HepG2 (cell line): ENCODE measurements at regions not wholly inside any gene's neighbourhood (a gene's known extent, or its start where the extent isn't known, plus 50 kb on each side); places are given as distances from the start of the nearest gene placed in this dataset.
"Not testable (repeated sequence)": the region's sequence is repeated elsewhere in the genome, so short reads cannot be mapped to it uniquely, and the experiment has no call there.

ENCODE experiments used
- ATAC-seq: fragments of 200-7000 bp; cut with Tn5 transposase; 3 replicates; pipeline ENCODE4 v1.9.1; 2020; ENCODE audit warnings: mild to moderate bottlenecking, moderate library complexity
- BruUV-seq: library from RNA; stranded (reverse); fragments of 400-500 nt; replicated peaks from 2 replicates; lab custom pipeline; 2021; lab: Mats Ljungman, UMichigan
- CTCF ChIA-PET: fragments of 300-600 bp; formaldehyde crosslinking; extraction: SDS; loops from one replicate; lab custom pipeline; 2021; ENCODE audit warnings: low total read pairs, inconsistent platforms, low intra/inter-chr PET ratio; lab: Yijun Ruan, JAX
- POLR2A ChIA-PET: fragments of 350-600 bp; sonication (Branson Sonifier 250); formaldehyde crosslinking; loops from one replicate; lab custom pipeline; 2020; ENCODE audit warnings: antibody characterized with exemption, inconsistent platforms; lab: Yijun Ruan, JAX
- DNase-seq: peaks from one replicate; pipeline ENCODE4 v3.0.0-alpha.2; 2015; ENCODE audit warnings: low spot score
- FAIRE-seq: peaks from 3 replicates; lab custom pipeline; 2011; peaks lifted over from hg19 to GRCh38; lab: Jason Lieb, UNC
- H2AFZ ChIP-seq: one replicate; pipeline ENCODE4 v1.6.1; 2011; ENCODE audit warnings: low read length, inconsistent platforms
- H3K27ac ChIP-seq: fragments of 300-600 bp; 3 replicates; pipeline ENCODE4 v1.8.0; 2011; ENCODE audit warnings: mixed run types, mild to moderate bottlenecking, mixed read lengths, low read length, inconsistent platforms; ENCODE audit not compliant: insufficient read depth; ENCODE audit errors: extremely low read length
- H3K27me3 ChIP-seq, 2 experiments: fragments of 200-600 bp in 1 of 2; 2 replicates in 1 of 2; 3 replicates in 1 of 2; pipeline versions ENCODE4 v1.6.0 to v1.8.0; 2011; ENCODE audit warnings: low read length in 2 of 2, mild to moderate bottlenecking in 2 of 2, moderate library complexity in 2 of 2, inconsistent platforms in 1 of 2; ENCODE audit not compliant: insufficient read depth in 2 of 2, control insufficient read depth in 1 of 2
- H3K36me3 ChIP-seq, 2 experiments: fragments of 200-600 bp in 1 of 2; replicated peaks in 1 of 2; 2 replicates in 1 of 2; 3 replicates in 1 of 2; pipeline versions ENCODE4 v1.5.1 to v1.8.0; 2011; ENCODE audit warnings: low read length in 2 of 2, inconsistent platforms in 1 of 2; ENCODE audit not compliant: insufficient read depth in 2 of 2, control insufficient read depth in 1 of 2
- H3K4me1 ChIP-seq: 2 replicates; pipeline ENCODE4 v1.5.1; 2012; ENCODE audit warnings: low read length, inconsistent platforms; ENCODE audit not compliant: insufficient read depth
- H3K4me2 ChIP-seq: 2 replicates; pipeline ENCODE4 v1.6.0; 2011; ENCODE audit warnings: low read depth, low read length, inconsistent platforms
- H3K4me3 ChIP-seq, 3 experiments: fragments of 200-600 bp in 1 of 3; sonication (generic), shearing (Covaris generic) in 1 of 3; replicated peaks in 1 of 3; 2 replicates each; pipeline ENCODE4 v1.5.1; 2011 to 2016; ENCODE audit warnings: low read length in 3 of 3, inconsistent platforms in 2 of 3, low read depth in 2 of 3, mild to moderate bottlenecking in 2 of 3, control low read depth in 1 of 3, mixed read lengths in 1 of 3; ENCODE audit not compliant: insufficient read depth in 1 of 3
- H3K79me2 ChIP-seq: one replicate; pipeline ENCODE4 v1.6.1; 2011; ENCODE audit warnings: low read length, inconsistent platforms; ENCODE audit not compliant: insufficient read depth
- H3K9ac ChIP-seq: 2 replicates; pipeline ENCODE4 v1.6.0; 2011; ENCODE audit warnings: mild to moderate bottlenecking, low read depth, low read length, inconsistent platforms; ENCODE audit not compliant: insufficient read depth
- H3K9me3 ChIP-seq: 2 replicates; pipeline ENCODE4 v1.5.1; 2012; ENCODE audit warnings: mild to moderate bottlenecking, low read length
- H4K20me1 ChIP-seq: 2 replicates; pipeline ENCODE4 v1.6.0; 2011; ENCODE audit warnings: inconsistent platforms, mild to moderate bottlenecking, low read length, moderate library complexity; ENCODE audit not compliant: insufficient read depth
- HIC2 ChIP-seq: sonication (generic); formaldehyde crosslinking; IDR thresholded peaks from 2 replicates; pipeline ENCODE4 v1.9.0; 2022; ENCODE audit warnings: low read depth, missing genetic modification reagents
- KDM5B ChIP-seq: sonication (generic); formaldehyde crosslinking; IDR thresholded peaks from 2 replicates; pipeline ENCODE4 v1.4.0; 2020; ENCODE audit warnings: missing genetic modification reagents, mild to moderate bottlenecking, borderline replicate concordance
- MIER3 ChIP-seq: IDR thresholded peaks from 2 replicates; pipeline ENCODE4 v1.6.1; 2016; ENCODE audit warnings: missing compliant biosample characterization, borderline replicate concordance
- MTA1 ChIP-seq: sonication (generic); formaldehyde crosslinking; IDR thresholded peaks from 2 replicates; pipeline ENCODE4 v1.4.0; 2020; ENCODE audit warnings: missing genetic modification reagents, mild to moderate bottlenecking, borderline replicate concordance
- RARG ChIP-seq: sonication (generic); formaldehyde crosslinking; IDR thresholded peaks from 2 replicates; pipeline ENCODE4 v1.4.0; 2020; ENCODE audit warnings: low read depth, mild to moderate bottlenecking, missing genetic modification reagents
- TBX2 ChIP-seq: sonication (generic); formaldehyde crosslinking; IDR thresholded peaks from 2 replicates; pipeline ENCODE4 v1.5.0; 2020; ENCODE audit warnings: missing genetic modification reagents, mild to moderate bottlenecking, borderline replicate concordance
- ZFP82 ChIP-seq: sonication (generic); formaldehyde crosslinking; IDR thresholded peaks from 2 replicates; pipeline ENCODE4 v1.5.1; 2020; ENCODE audit warnings: mild to moderate bottlenecking, missing genetic modification reagents, borderline replicate concordance
- ZMYM2 ChIP-seq: sonication (generic); formaldehyde crosslinking; IDR thresholded peaks from 2 replicates; pipeline ENCODE4 v1.8.0; 2022; ENCODE audit warnings: mild to moderate bottlenecking, missing genetic modification reagents
- ZNF720 ChIP-seq: sonication (generic); formaldehyde crosslinking; IDR thresholded peaks from 2 replicates; pipeline ENCODE4 v1.4.0; 2020; ENCODE audit warnings: missing genetic modification reagents
- ZNF777 ChIP-seq: sonication (generic); formaldehyde crosslinking; IDR thresholded peaks from 2 replicates; pipeline ENCODE4 v1.4.0; 2020; ENCODE audit warnings: missing genetic modification reagents
- WGBS: methylation state at CpG from one replicate; pipeline ENCODE4 v1.1.6; 2017; ENCODE audit warnings: low lambda C conversion rate; 5-methylcytosine and 5-hydroxymethylcytosine counted together
- in situ Hi-C: cut with HindIII; loops from 2 replicates; pipeline ENCODE4 v1.10.0; 2017; ENCODE audit warnings: low pct_unique_long_range_greater_than_20kb; ENCODE audit not compliant: extremely low pct_ligation_motif_present
- intact Hi-C: fragments of 100-400 bp; cut with micrococcal nuclease; formaldehyde crosslinking; loops from one replicate; pipeline ENCODE4 v1.10.0; 2022; ENCODE audit not compliant: unreplicated experiment

GRCh38 chrX:66833426-66833825 lies 194.5 kb upstream of the EDA2R start:
- intact Hi-C loops (no loop called here), in situ Hi-C loops (no loop called here)
- H3K4me3 ChIP-seq = no peak overlapping the region
- ChIA-PET POLR2A (no interaction called here), CTCF (no interaction called here)
- TF ChIP-seq ZFP82 (CRISPR knock-in tag) = no peak
- TF ChIP-seq TBX2 (CRISPR knock-in tag) = no peak
- TF ChIP-seq ZMYM2 = no peak
- TF ChIP-seq MIER3 (CRISPR knock-in tag) = no peak
- TF ChIP-seq HIC2 (CRISPR knock-in tag) = no peak
- TF ChIP-seq ZNF720 (CRISPR knock-in tag) = no peak
- TF ChIP-seq RARG (CRISPR knock-in tag) = no peak
- no peak for TF ChIP-seq KDM5B (CRISPR knock-in tag)
- no peak overlapping the region for H2AFZ ChIP-seq
- H3K27me3 ChIP-seq = no peaks in the 10 kb centered on the region
- no TSS peak for BruUV-seq
- H3K27ac ChIP-seq = no peak overlapping the region
- no peaks in the 10 kb centered on the region for H4K20me1 ChIP-seq
- no peak for FAIRE-seq
- no peaks in the 10 kb centered on the region for H3K4me1 ChIP-seq
- no peaks in the 10 kb centered on the region for H3K36me3 ChIP-seq
- no peak for DNase-seq
- H3K9me3 ChIP-seq = peaks cover 54% of the 10 kb centered on the region
- H3K9ac ChIP-seq = no peak overlapping the region
- ATAC-seq = no peak
- no peak overlapping the region for H3K4me2 ChIP-seq
- WGBS = 0% methylated on average over 1 of the region's 1 CpG
- no peaks in the 10 kb centered on the region for H3K79me2 ChIP-seq

GRCh38 chrX:66815227-66815626 lies 176.3 kb upstream of the EDA2R start:
- CTCF ChIA-PET = no interaction called here
- Histone ChIP-seq H3K4me1 (no peaks in the 10 kb centered on the region), H3K27me3 (no peaks in the 10 kb centered on the region), H4K20me1 (no peaks in the 10 kb centered on the region), H3K36me3 (no peaks in the 10 kb centered on the region), H3K4me2 (no peak overlapping the region), H3K9ac (no peak overlapping the region), H3K9me3 (peaks cover 24% of the 10 kb centered on the region), H2AFZ (no peak overlapping the region), H3K27ac (no peak overlapping the region), H3K4me3 (no peak overlapping the region), H3K79me2 (no peaks in the 10 kb centered on the region)
- intact Hi-C loops = no loop called here
- no peak for ATAC-seq
- in situ Hi-C loops = no loop called here
- POLR2A ChIA-PET = no interaction called here
- TF ChIP-seq ZNF777 (CRISPR knock-in tag) (no peak), MTA1 (CRISPR knock-in tag) (no peak)
- no CpG with 5 or more reads among the region's 1 CpG for WGBS
- no peak for DNase-seq
- no peak for FAIRE-seq
- BruUV-seq = no TSS peak

GRCh38 chrX:66794514-66794913 lies 155.6 kb upstream of the EDA2R start:
- DNase-seq, POLR2A ChIA-PET, intact Hi-C loops, H3K79me2 ChIP-seq, H3K4me3 ChIP-seq, ATAC-seq, FAIRE-seq, in situ Hi-C loops, BruUV-seq, H3K4me1 ChIP-seq, H3K4me2 ChIP-seq, H3K27ac ChIP-seq, H3K36me3 ChIP-seq, H2AFZ ChIP-seq, CTCF ChIA-PET, H4K20me1 ChIP-seq, H3K9ac ChIP-seq, H3K27me3 ChIP-seq: not testable (repeated sequence)
- peaks cover 28% of the 10 kb centered on the region for H3K9me3 ChIP-seq
- WGBS = 0% methylated on average over 1 of the region's 5 CpGs
